ENCODE measurements at regions not wholly inside any gene's neighbourhood (a gene's known extent, or its start where the extent isn't known, plus 50 kb on each side); places are given as distances from the start of the nearest gene placed in this dataset.

DNA sequence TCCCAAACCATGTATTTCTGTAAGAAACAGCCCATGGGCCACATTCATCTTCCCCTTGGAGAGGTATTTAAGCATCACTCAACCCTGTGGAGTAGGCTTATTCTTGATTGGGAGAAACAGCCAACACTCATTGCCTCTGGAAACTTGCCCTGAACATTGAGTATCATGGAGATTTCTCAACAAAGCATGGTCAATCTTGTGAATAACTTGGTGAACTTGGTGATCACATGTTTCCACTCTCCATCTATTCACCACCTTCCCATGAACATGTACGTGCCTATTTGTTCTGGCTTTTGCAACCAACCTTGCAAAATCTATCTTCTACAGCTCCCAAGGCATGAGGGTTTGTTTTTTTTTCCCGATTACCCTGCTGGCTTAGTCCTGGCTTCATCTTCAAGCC, 163.2 kb downstream of the PAH start:
- dilution Hi-C loops (cut with HindIII; ENCODE audit: low sequenced_read_pairs, unreplicated experiment), result no loop called here
- Histone ChIP-seq H4K91ac (ENCODE audit: insufficient read depth, low read depth, low read length) (no peak overlapping the region), H3K79me1 (ENCODE audit: low read depth in 1 of 2, low read length in 2 of 2) (no peaks in the 10 kb centered on the region), H2BK120ac (ENCODE audit: low read depth, low read length) (no peak overlapping the region), H2BK20ac (ENCODE audit: low read depth, low read length) (no peak overlapping the region), H4K5ac (ENCODE audit: low read depth, low read length) (no peak overlapping the region), H3K4me1 (ENCODE audit: control insufficient read depth, insufficient read depth, low read length) (no peaks in the 10 kb centered on the region), H3K56ac (ENCODE audit: extremely low read depth, insufficient read depth, low read length) (no peak overlapping the region), H3K27ac (ENCODE audit: insufficient read depth, low read length) (no peak overlapping the region), H3K4me3 (ENCODE audit: insufficient read depth, low read depth, low read length) (no peak overlapping the region), H3K14ac (replicated peaks; ENCODE audit: low read depth, low read length) (no peak overlapping the region), H3K27me3 (ENCODE audit: control insufficient read depth, insufficient read depth, low read length) (no peaks in the 10 kb centered on the region), H3K9me3 (ENCODE audit: control insufficient read depth, insufficient read depth, low read length) (no peaks in the 10 kb centered on the region), H3K18ac (ENCODE audit: low read depth, low read length) (no peak overlapping the region), H3K9me1 (ENCODE audit: insufficient read depth, low read length) (no peaks in the 10 kb centered on the region), H2BK5ac (ENCODE audit: low read depth, low read length, poor library complexity, severe bottlenecking) (no peak overlapping the region), H3K4ac (ENCODE audit: low read depth, low read length) (no peak overlapping the region), H4K8ac (ENCODE audit: low read depth in 2 of 2, low read length in 2 of 2) (no peak overlapping the region), H3K4me2 (ENCODE audit: low read depth, low read length) (no peak overlapping the region), H3K36me3 (ENCODE audit: control insufficient read depth, insufficient read depth, low read length) (no peaks in the 10 kb centered on the region), H2AK9ac (replicated peaks; ENCODE audit: low read depth, low read length, poor library complexity) (no peak overlapping the region), H2AFZ (replicated peaks; ENCODE audit: low read length, poor library complexity) (no peak overlapping the region), H3K9ac (ENCODE audit: low read depth, low read length) (no peak overlapping the region), H2BK15ac (ENCODE audit: low read depth, low read length) (no peak overlapping the region), H2AK5ac (ENCODE audit: low read depth, low read length) (no peak overlapping the region), H4K20me1 (ENCODE audit: insufficient read depth, low read length) (no peaks in the 10 kb centered on the region), H3K23ac (ENCODE audit: low read depth, low read length) (no peak overlapping the region)
- ChIA-PET CTCF (no interaction called here), POLR2A (ENCODE audit: unreplicated experiment) (no interaction called here)
- DNase-seq (no peak), ATAC-seq (ENCODE audit: low read depth) (no peak)
- in situ Hi-C loops (cut with MboI; ENCODE audit: low sequenced_read_pairs), result no loop called here
- TF ChIP-seq RCOR1 (IDR thresholded peaks at IDR 0.05; ENCODE audit: insufficient replicate concordance, low read length) (no peak), SMC3 (IDR thresholded peaks at IDR 0.05; ENCODE audit: low read depth, low read length) (no peak)
- TF ChIP-seq, protein P1, sequence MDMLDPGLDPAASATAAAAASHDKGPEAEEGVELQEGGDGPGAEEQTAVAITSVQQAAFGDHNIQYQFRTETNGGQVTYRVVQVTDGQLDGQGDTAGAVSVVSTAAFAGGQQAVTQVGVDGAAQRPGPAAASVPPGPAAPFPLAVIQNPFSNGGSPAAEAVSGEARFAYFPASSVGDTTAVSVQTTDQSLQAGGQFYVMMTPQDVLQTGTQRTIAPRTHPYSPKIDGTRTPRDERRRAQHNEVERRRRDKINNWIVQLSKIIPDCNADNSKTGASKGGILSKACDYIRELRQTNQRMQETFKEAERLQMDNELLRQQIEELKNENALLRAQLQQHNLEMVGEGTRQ (IDR thresholded peaks at IDR 0.05; ENCODE audit: low read depth, low read length), result no peak
- TF ChIP-seq, protein P2, sequence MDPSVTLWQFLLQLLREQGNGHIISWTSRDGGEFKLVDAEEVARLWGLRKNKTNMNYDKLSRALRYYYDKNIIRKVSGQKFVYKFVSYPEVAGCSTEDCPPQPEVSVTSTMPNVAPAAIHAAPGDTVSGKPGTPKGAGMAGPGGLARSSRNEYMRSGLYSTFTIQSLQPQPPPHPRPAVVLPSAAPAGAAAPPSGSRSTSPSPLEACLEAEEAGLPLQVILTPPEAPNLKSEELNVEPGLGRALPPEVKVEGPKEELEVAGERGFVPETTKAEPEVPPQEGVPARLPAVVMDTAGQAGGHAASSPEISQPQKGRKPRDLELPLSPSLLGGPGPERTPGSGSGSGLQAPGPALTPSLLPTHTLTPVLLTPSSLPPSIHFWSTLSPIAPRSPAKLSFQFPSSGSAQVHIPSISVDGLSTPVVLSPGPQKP (IDR thresholded peaks at IDR 0.05; ENCODE audit: borderline replicate concordance, low read depth, low read length), result no peak
- no TSS peak for BruUV-seq (replicated peaks)
- intact Hi-C loops (cut with micrococcal nuclease), result no loop called here
- 60% methylated on average over 1 of the region's 2 CpGs; no CpG with 5 or more reads in 1 of the 2 experiments for WGBS, 2 experiments (ENCODE audit: extremely low coverage in 2 of 2, insufficient read length in 1 of 2)
